ENCODE measurements at regions not wholly inside any gene's neighbourhood (a gene's known extent, or its start where the extent isn't known, plus 50 kb on each side); places are given as distances from the start of the nearest gene placed in this dataset.

- WGBS, 2 experiments (ENCODE audit: extremely low coverage in 2 of 2, insufficient read length in 1 of 2) = 57% methylated on average over 6 of the region's 6 CpGs; no CpG with 5 or more reads in 1 of the 2 experiments
- Histone ChIP-seq H2BK20ac (ENCODE audit: low read depth, low read length) (no peak overlapping the region), H3K4me1 (ENCODE audit: control insufficient read depth, insufficient read depth, low read length) (no peaks in the 10 kb centered on the region), H2BK120ac (ENCODE audit: low read depth, low read length) (no peak overlapping the region), H3K18ac (ENCODE audit: low read depth, low read length) (no peak overlapping the region), H3K36me3 (ENCODE audit: control insufficient read depth, insufficient read depth, low read length) (no peaks in the 10 kb centered on the region), H3K56ac (ENCODE audit: extremely low read depth, insufficient read depth, low read length) (no peak overlapping the region), H2BK5ac (ENCODE audit: low read depth, low read length, poor library complexity, severe bottlenecking) (no peak overlapping the region), H4K20me1 (ENCODE audit: insufficient read depth, low read length) (no peaks in the 10 kb centered on the region), H3K4me2 (ENCODE audit: low read depth, low read length) (no peak overlapping the region), H3K27ac (ENCODE audit: insufficient read depth, low read length) (no peak overlapping the region), H3K27me3 (ENCODE audit: control insufficient read depth, insufficient read depth, low read length) (no peaks in the 10 kb centered on the region), H2AK9ac (replicated peaks; ENCODE audit: low read depth, low read length, poor library complexity) (no peak overlapping the region), H4K91ac (ENCODE audit: insufficient read depth, low read depth, low read length) (no peak overlapping the region), H3K9ac (ENCODE audit: low read depth, low read length) (no peak overlapping the region), H3K14ac (replicated peaks; ENCODE audit: low read depth, low read length) (no peak overlapping the region), H2AK5ac (ENCODE audit: low read depth, low read length) (no peak overlapping the region), H3K4me3 (ENCODE audit: insufficient read depth, low read depth, low read length) (no peak overlapping the region), H4K8ac (ENCODE audit: low read depth in 2 of 2, low read length in 2 of 2) (no peak overlapping the region), H3K4ac (ENCODE audit: low read depth, low read length) (no peak overlapping the region), H3K9me1 (ENCODE audit: insufficient read depth, low read length) (no peaks in the 10 kb centered on the region), H3K9me3 (ENCODE audit: control insufficient read depth, insufficient read depth, low read length) (no peaks in the 10 kb centered on the region; the same call in 1 of the 2 replicates), H4K5ac (ENCODE audit: low read depth, low read length) (no peak overlapping the region), H3K23ac (ENCODE audit: low read depth, low read length) (no peak overlapping the region), H2BK15ac (ENCODE audit: low read depth, low read length) (no peak overlapping the region), H2AFZ (replicated peaks; ENCODE audit: low read length, poor library complexity) (no peak overlapping the region), H3K79me1 (ENCODE audit: low read depth in 1 of 2, low read length in 2 of 2) (no peaks in the 10 kb centered on the region)
- dilution Hi-C loops (cut with HindIII; ENCODE audit: low sequenced_read_pairs, unreplicated experiment) = no loop called here
- ATAC-seq (ENCODE audit: low read depth) (no peak), DNase-seq (no peak)
- ChIA-PET CTCF (no interaction called here), POLR2A (ENCODE audit: unreplicated experiment) (no interaction called here)
- TF ChIP-seq RAD21 (IDR thresholded peaks at IDR 0.05; ENCODE audit: low read length) (no peak), MAFK (IDR thresholded peaks at IDR 0.05; ENCODE audit: low read depth, low read length) (no peak), CHD1 (IDR thresholded peaks at IDR 0.05; ENCODE audit: low read depth, low read length) (no peak), SMC3 (IDR thresholded peaks at IDR 0.05; ENCODE audit: low read depth, low read length) (no peak), MAZ (IDR thresholded peaks at IDR 0.05; ENCODE audit: borderline replicate concordance, low read depth, low read length) (no peak), RCOR1 (IDR thresholded peaks at IDR 0.05; ENCODE audit: insufficient replicate concordance, low read length) (no peak)
- intact Hi-C loops (cut with micrococcal nuclease) = no loop called here
- in situ Hi-C loops (cut with MboI; ENCODE audit: low sequenced_read_pairs) = no loop called here
- no TSS peak for BruUV-seq (replicated peaks)
Observed at GRCh38 chr19:32012206-32012605, 333.2 kb upstream of the ZNF507 start.

Data from IMR-90 (cell line).